ENCODE measurements at regions not wholly inside any gene's neighbourhood (a gene's known extent, or its start where the extent isn't known, plus 50 kb on each side); places are given as distances from the start of the nearest gene placed in this dataset.

- TF ChIP-seq CTCF (IDR thresholded peaks at IDR 0.05; ENCODE audit: extremely low read depth, missing control alignments), result no peak
- no peak for DNase-seq (ENCODE audit: low spot score)
Measured at GRCh38 chr1:164951508-164951907, 392.5 kb downstream of the PBX1 start.

- TF ChIP-seq CTCF (IDR thresholded peaks at IDR 0.05; ENCODE audit: extremely low read depth, missing control alignments), result no peak
- no peak for DNase-seq (ENCODE audit: low spot score)
Measured at GRCh38 chr1:164950541-164950986, 391.6 kb downstream of the PBX1 start.

- DNase-seq (ENCODE audit: low spot score), result no peak
- no peak for TF ChIP-seq CTCF (IDR thresholded peaks at IDR 0.05; ENCODE audit: extremely low read depth, missing control alignments)
Measured at GRCh38 chr1:164949771-164950471, 390.9 kb downstream of the PBX1 start.

GRCh38 chr1:164948101-164948500 lies 389.1 kb downstream of the PBX1 start:
- no peak for TF ChIP-seq CTCF (IDR thresholded peaks at IDR 0.05; ENCODE audit: extremely low read depth, missing control alignments)
- no peak for DNase-seq (ENCODE audit: low spot score)

- DNase-seq (ENCODE audit: low spot score), result no peak
- TF ChIP-seq CTCF (IDR thresholded peaks at IDR 0.05; ENCODE audit: extremely low read depth, missing control alignments), result no peak
Measured at GRCh38 chr1:164937291-164937690, 378.3 kb downstream of the PBX1 start.

- TF ChIP-seq CTCF (IDR thresholded peaks at IDR 0.05; ENCODE audit: extremely low read depth, missing control alignments), result no peak
Measured at GRCh38 chr1:164932580-164932979, 373.6 kb downstream of the PBX1 start.

GRCh38 chr1:164930833-164931232 lies 371.8 kb downstream of the PBX1 start:
- DNase-seq (ENCODE audit: low spot score), result no peak
- TF ChIP-seq CTCF (IDR thresholded peaks at IDR 0.05; ENCODE audit: extremely low read depth, missing control alignments), result no peak

More at GRCh38 chr1:164932580-164932979, 373.6 kb downstream of the PBX1 start:
- no peak for DNase-seq (ENCODE audit: low spot score)

Measured in GM20000 (cell line).